Chondrocyte (in vitro differentiated cells): ENCODE measurements at regions not wholly inside any gene's neighbourhood (a gene's known extent, or its start where the extent isn't known, plus 50 kb on each side); places are given as distances from the start of the nearest gene placed in this dataset.

Experiments used
- DNase-seq: peaks from one replicate; pipeline ENCODE4 v3.0.0; 2021; ENCODE audit warnings: mixed read lengths, low spot score
- H3K27ac Mint-ChIP-seq: one replicate; pipeline ENCODE4 v1.8.0; 2021; ENCODE audit warnings: mild to moderate bottlenecking, moderate library complexity, mixed read lengths; ENCODE audit not compliant: unreplicated experiment
- H3K27me3 Mint-ChIP-seq: 2 replicates; pipeline ENCODE4 v1.8.0; 2021; ENCODE audit warnings: low read depth, mixed read lengths
- H3K36me3 Mint-ChIP-seq: 2 replicates; pipeline ENCODE4 v1.8.0; 2021; ENCODE audit warnings: low read depth, mixed read lengths
- H3K4me1 Mint-ChIP-seq: 2 replicates; pipeline ENCODE4 v1.8.0; 2021; ENCODE audit warnings: low read depth, mild to moderate bottlenecking, mixed read lengths
- H3K4me3 Mint-ChIP-seq: one replicate; pipeline ENCODE4 v1.8.0; 2021; ENCODE audit warnings: mild to moderate bottlenecking, moderate library complexity, mixed read lengths; ENCODE audit not compliant: unreplicated experiment
- H3K9me3 Mint-ChIP-seq: 2 replicates; pipeline ENCODE4 v1.8.0; 2021; ENCODE audit warnings: low read depth, mixed read lengths
- CTCF ChIP-seq: fragments of 200-600 bp; sonication (generic); IDR thresholded peaks from 2 replicates; pipeline ENCODE4 v1.5.0; 2021; ENCODE audit warnings: antibody characterized with exemption, mild to moderate bottlenecking, moderate library complexity

DNA sequence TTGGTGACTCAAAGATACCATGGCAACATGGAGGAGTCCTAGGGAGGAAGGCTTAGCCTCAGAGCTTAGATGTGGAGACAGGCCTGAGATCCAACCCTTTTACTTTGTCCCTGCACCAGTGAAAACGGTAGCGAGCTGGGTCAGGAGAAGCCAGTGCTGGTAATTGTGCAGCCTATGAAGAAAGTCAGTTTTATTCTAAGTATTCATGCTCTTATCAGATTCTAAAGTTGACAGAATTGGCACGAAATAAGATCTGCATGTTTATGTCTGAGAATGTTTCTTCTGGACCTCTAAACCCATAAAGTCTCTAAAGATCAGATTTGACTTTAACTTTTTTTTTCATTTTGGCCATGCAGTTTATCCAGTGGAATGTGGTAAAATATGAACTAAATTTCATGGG lies 93.8 kb downstream of the SCG2 start:
- Mint-ChIP-seq H3K27me3 (no peaks in the 10 kb centered on the region), H3K4me1 (peaks cover 30% of the 10 kb centered on the region), H3K4me3 (no peak overlapping the region), H3K36me3 (no peaks in the 10 kb centered on the region), H3K9me3 (peaks cover 5% of the 10 kb centered on the region), H3K27ac (peak overlapping the region; percentile 24)
- no peak for TF ChIP-seq CTCF
- DNase-seq, result no peak

DNA sequence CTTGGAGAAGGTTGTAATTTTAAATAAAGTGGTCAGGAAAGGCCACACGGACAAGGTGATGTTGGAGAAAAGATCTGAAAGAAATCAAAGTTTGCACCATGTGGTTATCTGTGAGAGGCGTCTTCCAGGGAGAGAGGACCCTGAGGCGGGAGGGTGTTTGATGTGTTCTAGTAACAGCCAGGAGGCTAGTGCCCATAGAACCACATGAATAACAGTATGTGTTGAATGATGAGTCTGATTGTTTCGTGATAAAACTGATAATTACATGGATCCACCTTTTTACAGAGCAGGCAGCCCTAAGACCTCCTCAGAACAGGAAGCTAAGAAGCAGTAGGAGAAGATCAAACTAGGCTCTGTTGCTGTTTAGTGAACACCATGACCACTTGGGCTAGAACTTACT lies 91.4 kb downstream of the SCG2 start:
- Mint-ChIP-seq H3K36me3 (no peaks in the 10 kb centered on the region), H3K9me3 (peaks cover 3% of the 10 kb centered on the region), H3K4me1 (peaks cover 30% of the 10 kb centered on the region), H3K4me3 (no peak overlapping the region), H3K27me3 (no peaks in the 10 kb centered on the region), H3K27ac (no peak overlapping the region)
- no peak for DNase-seq
- no peak for TF ChIP-seq CTCF

DNA sequence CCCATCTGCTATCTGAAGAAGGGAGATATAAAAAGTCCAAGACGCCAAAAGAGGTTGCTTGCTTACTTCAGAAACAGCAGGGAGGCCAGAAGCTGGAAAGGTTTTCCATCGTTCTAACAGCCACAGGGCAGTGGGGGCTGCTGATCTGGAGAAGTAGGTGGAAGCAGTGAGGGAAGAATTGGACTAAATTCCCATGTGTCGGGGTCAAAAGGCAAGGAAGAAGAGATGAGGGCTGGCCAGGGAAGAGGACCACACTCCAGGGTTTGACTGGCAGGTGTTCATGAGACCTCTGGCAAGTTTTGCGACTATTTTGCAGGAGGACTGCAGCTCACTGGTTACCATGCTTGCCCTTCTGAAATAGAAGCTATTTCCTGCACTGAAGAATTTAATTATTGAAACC lies 91.0 kb downstream of the SCG2 start:
- Mint-ChIP-seq H3K36me3 (no peaks in the 10 kb centered on the region), H3K4me1 (peaks cover 30% of the 10 kb centered on the region), H3K4me3 (no peak overlapping the region), H3K9me3 (peaks cover 3% of the 10 kb centered on the region), H3K27me3 (no peaks in the 10 kb centered on the region), H3K27ac (no peak overlapping the region)
- no peak for DNase-seq
- no peak for TF ChIP-seq CTCF

- peaks cover 22% of the 10 kb centered on the region for H3K4me1 Mint-ChIP-seq
- peaks cover 3% of the 10 kb centered on the region for H3K9me3 Mint-ChIP-seq
- no peak for DNase-seq
- H3K27me3 Mint-ChIP-seq, result no peaks in the 10 kb centered on the region
- H3K27ac Mint-ChIP-seq, result no peak overlapping the region
- no peak for TF ChIP-seq CTCF
- no peak overlapping the region for H3K4me3 Mint-ChIP-seq
- no peaks in the 10 kb centered on the region for H3K36me3 Mint-ChIP-seq
These were observed 88.2 kb downstream of the SCG2 start for GRCh38 chr2:223513771-223514455.

DNA sequence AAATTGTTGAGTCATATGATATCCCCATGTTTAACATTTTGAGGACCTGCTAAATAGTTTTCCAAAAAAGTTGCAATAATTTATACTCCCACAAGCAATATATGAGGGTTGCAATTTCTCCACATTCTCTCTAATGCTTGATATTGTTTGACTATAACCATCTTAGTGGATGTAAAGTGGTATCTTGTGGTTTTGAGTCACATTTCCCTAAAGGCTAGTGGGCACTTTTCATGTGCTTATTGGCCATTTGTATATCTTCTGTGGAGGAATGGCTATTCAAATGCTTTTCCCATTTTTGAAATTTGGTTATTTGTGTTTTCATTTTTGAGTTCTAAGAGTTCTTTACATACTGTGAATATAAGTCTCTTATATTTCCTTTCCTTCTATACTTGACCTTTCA lies 82.7 kb downstream of the SCG2 start:
- DNase-seq, result no peak
- no peaks in the 10 kb centered on the region for H3K27me3 Mint-ChIP-seq
- peaks cover 13% of the 10 kb centered on the region for H3K4me1 Mint-ChIP-seq
- no peaks in the 10 kb centered on the region for H3K36me3 Mint-ChIP-seq
- H3K27ac Mint-ChIP-seq, result no peak overlapping the region
- no peak overlapping the region for H3K4me3 Mint-ChIP-seq
- no peak for TF ChIP-seq CTCF
- H3K9me3 Mint-ChIP-seq, result no peaks in the 10 kb centered on the region
